GM23338 (cell line): ENCODE measurements at regions not wholly inside any gene's neighbourhood (a gene's known extent, or its start where the extent isn't known, plus 50 kb on each side); places are given as distances from the start of the nearest gene placed in this dataset.

Experiments
- ATAC-seq: fragments of 200-7000 bp; cut with Tn5 transposase; 3 replicates; pipeline ENCODE4 v1.9.1; 2020
- DNase-seq: peaks from one replicate; pipeline ENCODE4 v3.0.0-alpha.2; 2015; ENCODE audit warnings: low spot score
- H2AFZ ChIP-seq: fragments of 200-600 bp; sonication (generic); 2 replicates; pipeline ENCODE4 v1.8.0; 2016; ENCODE audit warnings: antibody characterized with exemption, mild to moderate bottlenecking, moderate library complexity
- H3F3A ChIP-seq: fragments of 200-600 bp; sonication (generic); replicated peaks from 2 replicates; pipeline ENCODE4 v1.8.0; 2017; ENCODE audit warnings: antibody characterized with exemption, mixed run types, low read depth
- H3K27ac ChIP-seq: fragments of 200-600 bp; sonication (generic); 2 replicates; pipeline ENCODE4 v1.6.1; 2016; ENCODE audit warnings: low read depth
- H3K27me3 ChIP-seq: fragments of 200-600 bp; sonication (generic); 2 replicates; pipeline ENCODE4 v1.8.0; 2016; ENCODE audit warnings: mild to moderate bottlenecking, mixed run types, moderate library complexity; ENCODE audit not compliant: insufficient read depth
- H3K36me3 ChIP-seq: fragments of 200-600 bp; sonication (generic); 2 replicates; pipeline ENCODE4 v1.8.0; 2016; ENCODE audit warnings: mild to moderate bottlenecking; ENCODE audit not compliant: insufficient read depth
- H3K4me1 ChIP-seq: fragments of 200-600 bp; sonication (generic); 2 replicates; pipeline ENCODE4 v1.8.0; 2016; ENCODE audit warnings: mild to moderate bottlenecking, moderate library complexity; ENCODE audit not compliant: insufficient read depth
- H3K4me2 ChIP-seq: fragments of 200-600 bp; sonication (generic); 2 replicates; pipeline ENCODE4 v1.7.1; 2017; ENCODE audit warnings: mixed run types
- H3K4me3 ChIP-seq: fragments of 200-600 bp; sonication (generic); 2 replicates; pipeline ENCODE4 v1.6.1; 2016; ENCODE audit warnings: mixed run types
- H3K79me2 ChIP-seq: fragments of 200-600 bp; sonication (generic); replicated peaks from 2 replicates; pipeline ENCODE4 v1.8.0; 2017; ENCODE audit warnings: mild to moderate bottlenecking; ENCODE audit not compliant: insufficient read depth
- H3K9me2 ChIP-seq: fragments of 200-600 bp; sonication (generic); 2 replicates; pipeline ENCODE4 v1.8.0; 2017; ENCODE audit not compliant: insufficient read depth
- H4K20me1 ChIP-seq: fragments of 200-600 bp; sonication (generic); replicated peaks from 2 replicates; pipeline ENCODE4 v1.8.0; 2017; ENCODE audit warnings: mild to moderate bottlenecking; ENCODE audit not compliant: insufficient read depth
- H3K27ac Mint-ChIP-seq: 2 replicates; pipeline ENCODE4 v1.8.0; 2020; ENCODE audit warnings: inconsistent platforms, mild to moderate bottlenecking, moderate library complexity, mixed read lengths
- H3K27me3 Mint-ChIP-seq: 3 replicates; pipeline ENCODE4 v1.8.0; 2022; ENCODE audit warnings: low read depth, mild to moderate bottlenecking, moderate library complexity, mixed read lengths, inconsistent platforms; ENCODE audit not compliant: insufficient read depth, poor library complexity
- H3K36me3 Mint-ChIP-seq: 3 replicates; pipeline ENCODE4 v1.8.0; 2021; ENCODE audit warnings: low read depth, mild to moderate bottlenecking, inconsistent platforms, moderate library complexity, mixed read lengths
- H3K4me1 Mint-ChIP-seq: 3 replicates; pipeline ENCODE4 v1.8.0; 2020; ENCODE audit warnings: mild to moderate bottlenecking, inconsistent platforms, mixed read lengths
- H3K4me3 Mint-ChIP-seq: 3 replicates; pipeline ENCODE4 v1.8.0; 2021; ENCODE audit warnings: moderate library complexity, mild to moderate bottlenecking, inconsistent platforms, mixed read lengths
- H3K9me3 Mint-ChIP-seq: 3 replicates; pipeline ENCODE4 v1.8.0; 2020; ENCODE audit warnings: moderate library complexity, mild to moderate bottlenecking, inconsistent platforms, mixed read lengths
- CREB1 ChIP-seq: fragments of 250-450 bp; sonication (Bioruptor Pico); IDR thresholded peaks from 2 replicates; pipeline ENCODE4 v1.5.0; 2020; ENCODE audit warnings: low read depth, mild to moderate bottlenecking, moderate library complexity
- CTCF ChIP-seq, 2 experiments: fragments of 200-600 bp in 1 of 2; sonication (generic) in 1 of 2; conservative IDR thresholded peaks; 2 replicates each; pipeline versions ENCODE4 v1.5.1 to v1.6.1; 2016 to 2017; ENCODE audit warnings: antibody characterized with exemption in 2 of 2, low read depth in 2 of 2, mild to moderate bottlenecking in 2 of 2, moderate library complexity in 1 of 2
- ETS1 ChIP-seq: IDR thresholded peaks from 2 replicates; pipeline ENCODE4 v1.6.1; 2016; ENCODE audit warnings: antibody characterized with exemption
- EZH2 ChIP-seq: fragments of 200-600 bp; sonication (generic); IDR thresholded peaks from one replicate; pipeline ENCODE4 v1.8.0; 2017; ENCODE audit warnings: antibody characterized with exemption, mild to moderate bottlenecking, low read depth; ENCODE audit not compliant: unreplicated experiment
- EZH2phosphoT487 ChIP-seq: fragments of 200-600 bp; sonication (generic); IDR thresholded peaks from one replicate; pipeline ENCODE4 v1.8.1; 2018; ENCODE audit warnings: antibody characterized with exemption; ENCODE audit not compliant: unreplicated experiment
- JUNB ChIP-seq: IDR thresholded peaks from one replicate; pipeline ENCODE4 v1.6.1; 2016; ENCODE audit warnings: antibody characterized with exemption; ENCODE audit not compliant: unreplicated experiment
- NANOG ChIP-seq: IDR thresholded peaks from 2 replicates; pipeline ENCODE4 v1.6.1; 2016; ENCODE audit warnings: antibody characterized with exemption, borderline replicate concordance
- POLR2AphosphoS5 ChIP-seq: IDR thresholded peaks from 2 replicates; pipeline ENCODE4 v1.6.1; 2016; ENCODE audit warnings: antibody characterized with exemption, low read depth
- REST ChIP-seq: IDR thresholded peaks from one replicate; pipeline ENCODE4 v1.6.1; 2018; ENCODE audit warnings: antibody characterized with exemption; ENCODE audit not compliant: unreplicated experiment
- STAT1 ChIP-seq: IDR thresholded peaks from one replicate; pipeline ENCODE4 v1.6.1; 2016; ENCODE audit warnings: antibody characterized with exemption; ENCODE audit not compliant: unreplicated experiment
- ZNF114 ChIP-seq: fragments of 250-450 bp; sonication (Bioruptor Pico); IDR thresholded peaks from 2 replicates; pipeline ENCODE4 v1.5.0; 2020; ENCODE audit warnings: mild to moderate bottlenecking, moderate library complexity
- ZNF331 ChIP-seq: fragments of 250-450 bp; sonication (Bioruptor Pico); IDR thresholded peaks from 2 replicates; pipeline ENCODE4 v1.5.0; 2020; ENCODE audit warnings: low read depth, mild to moderate bottlenecking, moderate library complexity
- ZNF462 ChIP-seq: fragments of 250-450 bp; sonication (Bioruptor Pico); IDR thresholded peaks from 2 replicates; pipeline ENCODE4 v1.5.0; 2020; ENCODE audit warnings: mild to moderate bottlenecking, moderate library complexity

- Mint-ChIP-seq H3K36me3 (no peaks in the 10 kb centered on the region), H3K27ac (no peak overlapping the region)
- no peak for ATAC-seq
These were observed 254.6 kb downstream of the LOXHD1 start for GRCh38 chr18:46402396-46402795.

More at GRCh38 chr18:46402396-46402795, 254.6 kb downstream of the LOXHD1 start:
- Histone ChIP-seq H3K4me3 (no peak overlapping the region), H3K27ac (no peak overlapping the region), H3K4me1 (no peaks in the 10 kb centered on the region), H3K4me2 (no peak overlapping the region), H4K20me1 (no peaks in the 10 kb centered on the region), H3K36me3 (no peaks in the 10 kb centered on the region), H2AFZ (no peak overlapping the region), H3F3A (no peaks in the 10 kb centered on the region), H3K9me2 (no peaks in the 10 kb centered on the region), H3K79me2 (no peaks in the 10 kb centered on the region), H3K27me3 (no peaks in the 10 kb centered on the region)
- Mint-ChIP-seq H3K4me3 (no peak overlapping the region), H3K27me3 (peaks cover 11% of the 10 kb centered on the region), H3K9me3 (no peaks in the 10 kb centered on the region), H3K4me1 (peaks cover 10% of the 10 kb centered on the region)
- no peak for DNase-seq
- no peak for TF ChIP-seq ZNF462 (CRISPR knock-in tag)
- TF ChIP-seq EZH2, result no peak
- TF ChIP-seq ZNF114 (CRISPR knock-in tag), result no peak
- no peak for TF ChIP-seq EZH2phosphoT487
- TF ChIP-seq JUNB, result no peak
- TF ChIP-seq STAT1, result no peak
- no peak for TF ChIP-seq NANOG
- TF ChIP-seq POLR2AphosphoS5, result no peak
- no peak for TF ChIP-seq ZNF331 (CRISPR knock-in tag)
- no peak for TF ChIP-seq CTCF (conservative IDR thresholded peaks at IDR 0.05; ENCODE audit: low read depth in 2 of 2)
- TF ChIP-seq CREB1, result no peak
- no peak for TF ChIP-seq REST
- TF ChIP-seq ETS1, result no peak
